T-cell (primary cell): ENCODE measurements at regions not wholly inside any gene's neighbourhood (a gene's known extent, or its start where the extent isn't known, plus 50 kb on each side); places are given as distances from the start of the nearest gene placed in this dataset.

Experiments used
- ATAC-seq, 4 experiments: fragments of 200-7000 bp in 3 of 4; fragments of 150-1000 bp in 1 of 4; cut with Tn5 transposase; replicated peaks in 1 of 4; 1 replicate in 3 of 4; 2 replicates in 1 of 4; pipeline ENCODE4 v1.10.0; 2021; ENCODE audit warnings: moderate library complexity in 3 of 4, mild to moderate bottlenecking in 2 of 4, moderate number of reproducible peaks in 1 of 4
- CTCF ChIA-PET, 2 donors: fragments of 300-600 bp; sonication (Branson Sonifier 250); formaldehyde crosslinking; loops; one replicate each; lab custom pipeline; 2022; ENCODE audit warnings: antibody characterized with exemption in 2 of 2; lab: Charles Lee
- POLR2A ChIA-PET, 2 donors: fragments of 300-600 bp; sonication (Branson Sonifier 250); formaldehyde crosslinking; loops; one replicate each; lab custom pipeline; 2022; ENCODE audit warnings: antibody characterized with exemption in 2 of 2; lab: Charles Lee
- DNase-seq, 35 experiments: peaks; one replicate each; pipeline versions ENCODE4 v3.0.0 to v3.0.0-alpha.2; 2013 to 2023
- H3K27ac ChIP-seq: one replicate; pipeline ENCODE4 v1.5.1; 2013; ENCODE audit warnings: low read length
- H3K27me3 ChIP-seq, 2 experiments: replicated peaks in 1 of 2; 1 replicate in 1 of 2; 2 replicates in 1 of 2; pipeline versions ENCODE4 v1.6.1 to v1.7.0; 2013; ENCODE audit warnings: low read length in 1 of 2, mixed read lengths in 1 of 2; ENCODE audit not compliant: control insufficient read depth in 2 of 2, insufficient read depth in 2 of 2; ENCODE audit errors: extremely low read depth in 1 of 2
- H3K36me3 ChIP-seq, 2 donors: 1 replicate in 1 of 2; 2 replicates in 1 of 2; pipeline versions ENCODE4 v1.6.1 to v1.7.0; 2013; ENCODE audit warnings: low read length in 1 of 2; ENCODE audit not compliant: control insufficient read depth in 2 of 2, insufficient read depth in 1 of 2; ENCODE audit errors: extremely low read depth in 1 of 2
- H3K4me1 ChIP-seq, 2 experiments: 1 replicate in 1 of 2; 2 replicates in 1 of 2; pipeline versions ENCODE4 v1.6.1 to v1.7.0; 2013; ENCODE audit warnings: low read length in 2 of 2, mixed read lengths in 1 of 2; ENCODE audit not compliant: insufficient read depth in 2 of 2, control insufficient read depth in 1 of 2; ENCODE audit errors: extremely low read depth in 1 of 2
- H3K4me3 ChIP-seq, 2 donors: 1 replicate in 1 of 2; 2 replicates in 1 of 2; pipeline versions ENCODE4 v1.5.1 to v1.7.0; 2013; ENCODE audit warnings: mild to moderate bottlenecking in 2 of 2, low read length in 1 of 2, moderate library complexity in 1 of 2; ENCODE audit not compliant: control insufficient read depth in 1 of 2; ENCODE audit errors: extremely low read depth in 1 of 2
- H3K9me3 ChIP-seq: 2 replicates; pipeline ENCODE4 v1.7.0; 2013
- H3K27ac Mint-ChIP-seq, 2 donors: one replicate each; pipeline ENCODE4 v1.8.0; 2020 to 2021; ENCODE audit warnings: mild to moderate bottlenecking in 2 of 2, mixed read lengths in 2 of 2
- H3K27me3 Mint-ChIP-seq, 2 donors: one replicate each; pipeline ENCODE4 v1.8.0; 2021 to 2022; ENCODE audit warnings: mixed read lengths in 2 of 2
- H3K36me3 Mint-ChIP-seq: one replicate; pipeline ENCODE4 v1.8.0; 2021; ENCODE audit warnings: mixed read lengths
- H3K4me1 Mint-ChIP-seq, 3 donors: one replicate each; pipeline ENCODE4 v1.8.0; 2020 to 2022; ENCODE audit warnings: mixed read lengths in 3 of 3, mild to moderate bottlenecking in 1 of 3
- H3K4me3 Mint-ChIP-seq, 3 donors: one replicate each; pipeline ENCODE4 v1.8.0; 2020 to 2022; ENCODE audit warnings: mild to moderate bottlenecking in 3 of 3, mixed read lengths in 3 of 3, moderate library complexity in 3 of 3
- H3K9me3 Mint-ChIP-seq, 3 donors: one replicate each; pipeline ENCODE4 v1.8.0; 2020 to 2022; ENCODE audit warnings: mixed read lengths in 3 of 3
- WGBS: methylation state at CpG from one replicate; pipeline ENCODE4 v1.1.5; 2013; ENCODE audit warnings: missing lambda C conversion rate; ENCODE audit not compliant: insufficient coverage; 5-methylcytosine and 5-hydroxymethylcytosine counted together

DNA sequence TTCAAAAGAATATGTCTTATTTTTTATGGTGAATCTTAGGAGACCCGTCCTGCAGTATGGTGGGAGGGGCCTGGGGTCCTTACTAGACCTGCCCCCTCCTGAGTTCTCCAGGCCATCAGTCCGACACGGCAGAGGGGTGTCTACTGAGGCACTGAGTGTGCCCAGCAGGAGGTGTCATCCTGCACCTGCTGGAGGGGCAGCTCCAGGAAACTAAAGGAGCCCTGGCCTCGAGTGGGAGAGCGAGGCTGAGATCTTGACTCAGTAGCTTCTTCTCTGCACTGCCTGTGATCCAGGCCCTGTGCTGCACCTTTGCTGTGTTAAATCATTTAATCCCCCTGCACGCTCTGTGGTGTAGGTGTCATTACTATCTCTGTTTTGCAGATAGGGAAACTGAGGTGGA is 587.7 kb downstream of the PTPRU start:
- ATAC-seq (no peak), DNase-seq (no peak)
- H3K36me3 ChIP-seq = no peaks in the 10 kb centered on the region
- H3K27me3 ChIP-seq = peaks cover 0 to 33% of the 10 kb centered on the region in 2 experiments
- Mint-ChIP-seq H3K36me3 (no peaks in the 10 kb centered on the region), H3K9me3 (no peaks in the 10 kb centered on the region), H3K4me3 (no peak overlapping the region), H3K4me1 (no peaks in the 10 kb centered on the region), H3K27me3 (peaks cover 25 to 36% of the 10 kb centered on the region in 2 donors), H3K27ac (no peak overlapping the region)
- ChIA-PET CTCF (no interaction called here), POLR2A (no interaction called here)
- WGBS = 60% methylated on average over 3 of the region's 6 CpGs
- no peaks in the 10 kb centered on the region for H3K4me1 ChIP-seq
- H3K4me3 ChIP-seq = no peak overlapping the region
- no peaks in the 10 kb centered on the region for H3K9me3 ChIP-seq
- H3K27ac ChIP-seq = no peak overlapping the region

DNA sequence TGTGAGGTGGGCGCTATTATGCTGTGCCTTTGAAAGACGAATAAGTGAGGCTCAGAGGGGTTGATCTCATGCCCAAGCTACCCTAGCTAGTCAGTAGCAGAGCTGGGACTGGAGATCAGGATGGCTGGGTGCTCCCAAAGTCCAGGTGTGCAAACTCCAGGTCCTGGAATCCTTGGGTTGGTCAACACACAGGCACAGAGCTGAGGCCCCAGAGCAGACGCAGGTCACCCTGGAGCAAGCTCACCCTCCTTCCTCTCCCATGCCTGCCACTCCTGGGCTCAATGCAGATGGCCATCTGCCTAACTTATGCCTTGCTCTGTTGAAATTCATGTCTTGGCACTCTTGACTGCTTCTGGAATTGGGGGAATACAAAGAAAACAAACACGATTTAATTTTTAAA is 587.2 kb downstream of the PTPRU start:
- Histone ChIP-seq H3K4me1 (no peaks in the 10 kb centered on the region), H3K9me3 (no peaks in the 10 kb centered on the region), H3K4me3 (no peak overlapping the region), H3K36me3 (no peaks in the 10 kb centered on the region), H3K27me3 (peaks cover 0 to 28% of the 10 kb centered on the region in 2 experiments), H3K27ac (no peak overlapping the region)
- no peak for ATAC-seq
- H3K27me3 Mint-ChIP-seq = peaks cover 25 to 39% of the 10 kb centered on the region in 2 donors
- no peaks in the 10 kb centered on the region for H3K36me3 Mint-ChIP-seq
- H3K4me1 Mint-ChIP-seq = no peaks in the 10 kb centered on the region
- H3K4me3 Mint-ChIP-seq = no peak overlapping the region
- ChIA-PET POLR2A (no interaction called here), CTCF (no interaction called here)
- no peaks in the 10 kb centered on the region for H3K9me3 Mint-ChIP-seq
- H3K27ac Mint-ChIP-seq = no peak overlapping the region
- no peak for DNase-seq
- WGBS = 100% methylated on average over 1 of the region's 4 CpGs

DNA sequence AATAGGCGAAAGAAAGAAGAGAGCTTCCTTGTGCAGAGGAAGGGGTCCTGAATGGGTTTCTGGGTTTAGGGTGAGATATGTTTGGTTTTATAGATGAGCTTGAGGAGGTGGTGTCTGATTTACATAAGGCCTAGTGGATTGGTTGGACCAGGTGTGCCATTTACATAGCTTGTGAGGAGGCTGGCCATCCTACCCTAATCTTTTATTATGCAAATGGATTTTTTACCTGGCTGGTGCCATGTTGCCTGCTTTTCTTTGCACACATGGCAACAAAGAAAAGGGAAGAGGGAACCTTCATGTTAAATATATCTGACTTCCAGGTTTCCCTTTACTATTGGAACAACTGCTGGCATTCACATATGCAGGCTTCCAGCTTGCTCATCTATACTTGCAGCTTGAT is 585.3 kb downstream of the PTPRU start:
- Mint-ChIP-seq H3K27me3 (peaks cover 25 to 37% of the 10 kb centered on the region in 2 donors), H3K4me1 (no peaks in the 10 kb centered on the region), H3K4me3 (no peak overlapping the region), H3K27ac (no peak overlapping the region), H3K36me3 (no peaks in the 10 kb centered on the region), H3K9me3 (no peaks in the 10 kb centered on the region)
- Histone ChIP-seq H3K9me3 (no peaks in the 10 kb centered on the region), H3K4me1 (no peaks in the 10 kb centered on the region), H3K27ac (no peak overlapping the region), H3K4me3 (no peak overlapping the region), H3K36me3 (no peaks in the 10 kb centered on the region), H3K27me3 (peaks cover 0 to 18% of the 10 kb centered on the region in 2 experiments)
- ChIA-PET POLR2A (no interaction called here), CTCF (no interaction called here)
- WGBS = 82% methylated on average over 1 of the region's 1 CpG
- DNase-seq = no peak
- ATAC-seq = no peak

DNA sequence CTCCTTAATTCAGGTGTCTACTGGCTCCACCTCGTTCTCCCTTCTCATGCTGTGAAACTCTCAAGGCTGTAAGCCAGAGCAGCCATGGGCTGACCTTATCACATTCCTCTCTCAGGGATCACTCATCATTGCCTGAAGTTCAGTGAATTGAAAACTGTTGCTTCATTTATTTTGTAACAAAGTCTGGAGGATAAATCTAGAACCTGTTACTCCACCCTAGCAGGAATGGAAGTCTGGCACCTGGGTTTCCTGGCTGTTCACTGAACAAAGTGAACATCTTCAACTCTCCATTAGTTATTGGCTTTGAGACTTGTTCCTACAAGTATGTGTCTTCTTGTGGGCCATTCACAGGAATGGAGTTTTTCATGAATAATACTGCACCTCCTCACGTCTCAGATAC is 584.1 kb downstream of the PTPRU start:
- Mint-ChIP-seq H3K4me1 (no peaks in the 10 kb centered on the region), H3K27me3 (peaks cover 26 to 37% of the 10 kb centered on the region in 2 donors), H3K27ac (no peak overlapping the region), H3K4me3 (no peak overlapping the region), H3K36me3 (no peaks in the 10 kb centered on the region), H3K9me3 (no peaks in the 10 kb centered on the region)
- Histone ChIP-seq H3K27me3 (peaks cover 0 to 18% of the 10 kb centered on the region in 2 experiments), H3K36me3 (no peaks in the 10 kb centered on the region), H3K9me3 (no peaks in the 10 kb centered on the region), H3K4me1 (no peaks in the 10 kb centered on the region), H3K4me3 (no peak overlapping the region), H3K27ac (no peak overlapping the region)
- POLR2A ChIA-PET = no interaction called here
- 57% methylated on average over 1 of the region's 2 CpGs for WGBS
- DNase-seq (no peak), ATAC-seq (no peak)
- CTCF ChIA-PET = no interaction called here

DNA sequence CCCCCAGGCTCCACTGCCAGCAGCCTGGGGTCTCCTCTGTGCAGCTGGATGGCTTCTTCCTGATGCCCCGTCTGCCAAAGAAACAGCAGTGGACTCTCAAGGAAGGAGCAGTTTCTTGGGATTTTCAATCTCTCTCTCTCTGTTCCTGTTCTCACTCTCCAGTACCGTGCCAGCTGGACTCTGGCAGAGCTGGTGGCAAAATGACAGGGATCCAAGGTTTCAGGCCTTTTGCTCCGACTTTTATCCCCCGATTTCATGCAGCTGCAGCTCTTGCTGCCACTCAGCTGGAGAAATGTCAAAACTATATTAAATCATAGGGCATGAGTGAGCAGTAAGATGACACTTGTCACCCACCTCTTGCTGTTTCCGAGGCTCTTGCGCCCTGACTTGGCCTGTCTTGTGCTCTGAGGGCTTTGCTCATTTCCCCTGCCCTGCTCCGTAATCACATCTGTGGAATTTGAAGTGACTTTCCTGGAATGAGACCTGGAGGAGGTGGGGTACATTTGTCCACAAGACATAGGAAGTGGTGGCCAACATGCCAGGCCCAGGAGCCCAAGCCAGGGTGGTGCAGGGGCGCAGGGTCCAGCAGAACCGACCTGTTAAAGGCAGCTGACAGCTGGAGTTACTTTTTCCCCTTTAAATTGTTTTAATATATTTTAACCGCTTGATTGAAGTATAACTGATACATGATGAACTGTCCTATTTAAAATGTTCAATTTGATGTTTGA is 576.2 kb downstream of the PTPRU start:
- no peak for ATAC-seq
- Mint-ChIP-seq H3K27me3 (peaks cover 4 to 14% of the 10 kb centered on the region in 2 donors), H3K9me3 (no peaks in the 10 kb centered on the region), H3K27ac (no peak overlapping the region), H3K4me3 (no peak overlapping the region), H3K4me1 (no peaks in the 10 kb centered on the region), H3K36me3 (no peaks in the 10 kb centered on the region)
- H3K27ac ChIP-seq = no peak overlapping the region
- peaks cover 0 to 10% of the 10 kb centered on the region in 2 experiments for H3K27me3 ChIP-seq
- DNase-seq = no peak
- ChIA-PET CTCF (no interaction called here), POLR2A (no interaction called here)
- H3K9me3 ChIP-seq = no peaks in the 10 kb centered on the region
- no peak overlapping the region for H3K4me3 ChIP-seq
- WGBS = 62% methylated on average over 3 of the region's 10 CpGs
- H3K4me1 ChIP-seq = no peaks in the 10 kb centered on the region
- no peaks in the 10 kb centered on the region for H3K36me3 ChIP-seq

DNA sequence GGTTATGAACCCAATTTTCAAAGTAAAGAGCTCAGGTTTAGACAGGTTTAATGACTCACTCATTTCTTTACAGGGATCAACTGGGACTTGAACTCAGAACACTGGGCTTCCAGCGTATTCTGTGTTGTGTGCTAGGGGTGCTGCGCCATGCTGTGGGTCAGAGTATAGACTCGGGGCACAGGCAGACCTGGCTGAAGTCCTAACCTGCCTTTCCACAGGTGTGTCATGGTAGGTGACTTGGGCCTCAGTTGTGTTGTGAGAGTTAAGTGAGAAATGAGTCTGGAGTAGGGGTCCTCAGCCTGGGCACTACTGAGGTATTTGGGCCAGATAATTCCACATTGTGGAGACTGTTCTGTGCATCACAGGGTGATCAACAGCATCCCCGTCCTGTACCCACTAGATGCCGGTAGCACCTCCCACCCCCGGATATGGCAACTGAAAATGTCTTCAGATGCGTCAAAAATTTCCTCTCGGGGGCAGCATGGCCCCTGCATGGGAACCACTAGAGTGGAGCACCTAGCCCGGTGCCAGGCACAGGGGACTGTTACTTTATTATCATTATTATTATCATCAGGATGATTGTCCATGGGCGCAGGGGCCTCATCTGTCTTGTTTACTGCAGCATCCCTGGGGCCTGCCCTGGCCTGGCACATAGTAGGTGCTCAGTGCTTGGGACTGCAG is 575.5 kb downstream of the PTPRU start:
- Histone ChIP-seq H3K4me3 (no peak overlapping the region), H3K9me3 (no peaks in the 10 kb centered on the region), H3K27ac (no peak overlapping the region), H3K27me3 (peaks cover 0 to 10% of the 10 kb centered on the region in 2 experiments), H3K4me1 (no peaks in the 10 kb centered on the region), H3K36me3 (no peaks in the 10 kb centered on the region)
- Mint-ChIP-seq H3K4me3 (no peak overlapping the region), H3K9me3 (no peaks in the 10 kb centered on the region), H3K36me3 (no peaks in the 10 kb centered on the region), H3K27ac (no peak overlapping the region), H3K27me3 (peaks cover 3 to 13% of the 10 kb centered on the region in 2 donors), H3K4me1 (no peaks in the 10 kb centered on the region)
- POLR2A ChIA-PET = no interaction called here
- DNase-seq (peak in 1 of 35 experiments; percentile 2), ATAC-seq (no peak)
- WGBS = 73% methylated on average over 5 of the region's 10 CpGs
- CTCF ChIA-PET = no interaction called here
